ENCODE measurements at regions not wholly inside any gene's neighbourhood (a gene's known extent, or its start where the extent isn't known, plus 50 kb on each side); places are given as distances from the start of the nearest gene placed in this dataset.

GRCh38 chr2:195490319-195490718 is 166.7 kb upstream of the SLC39A10 start:
- no peak overlapping the region for H3K27ac ChIP-seq
- no peak for DNase-seq
- no peaks in the 10 kb centered on the region for H3K4me1 ChIP-seq
- TF ChIP-seq POLR2AphosphoS5 (IDR thresholded peaks at IDR 0.05) (no peak), POLR2A (IDR thresholded peaks at IDR 0.05) (no peak), EP300 (IDR thresholded peaks at IDR 0.05) (no peak), CTCF (IDR thresholded peaks at IDR 0.05) (no peak)
- H3K9me3 ChIP-seq = no peaks in the 10 kb centered on the region
- WGBS, 5 donors = 60 to 94% (median 88%) methylated on average over 2 of the region's 2 CpGs
- no peak overlapping the region for H3K4me3 ChIP-seq
- H3K36me3 ChIP-seq = no peaks in the 10 kb centered on the region
- intact Hi-C loops (cut with DNase I; ENCODE audit: low total_unique reads) = no loop called here
- no peaks in the 10 kb centered on the region for H3K27me3 ChIP-seq

- Histone ChIP-seq H3K27me3 (no peaks in the 10 kb centered on the region), H3K9me3 (no peaks in the 10 kb centered on the region), H3K4me1 (no peaks in the 10 kb centered on the region), H3K4me3 (no peak overlapping the region), H3K27ac (no peak overlapping the region), H3K36me3 (no peaks in the 10 kb centered on the region)
- TF ChIP-seq POLR2A (IDR thresholded peaks at IDR 0.05) (no peak), POLR2AphosphoS5 (IDR thresholded peaks at IDR 0.05) (no peak)
- no peak for DNase-seq
- intact Hi-C loops (cut with DNase I; ENCODE audit: low total_unique reads) = no loop called here
- WGBS, 5 donors = 75 to 93% (median 87%) methylated on average over 2 of the region's 2 CpGs
Observed at GRCh38 chr2:195489101-195489500, 167.9 kb upstream of the SLC39A10 start.

- Histone ChIP-seq H3K27ac (no peak overlapping the region), H3K4me3 (no peak overlapping the region), H3K9me3 (no peaks in the 10 kb centered on the region), H3K36me3 (no peaks in the 10 kb centered on the region), H3K4me1 (no peaks in the 10 kb centered on the region), H3K27me3 (no peaks in the 10 kb centered on the region)
- TF ChIP-seq CTCF (IDR thresholded peaks at IDR 0.05) (no peak), POLR2AphosphoS5 (IDR thresholded peaks at IDR 0.05) (no peak), EP300 (IDR thresholded peaks at IDR 0.05) (no peak), POLR2A (IDR thresholded peaks at IDR 0.05) (no peak)
- no peak for DNase-seq
- intact Hi-C loops (cut with DNase I; ENCODE audit: low total_unique reads) = no loop called here
Observed at GRCh38 chr2:195488567-195488966, 168.5 kb upstream of the SLC39A10 start.

- TF ChIP-seq CTCF (IDR thresholded peaks at IDR 0.05) = no peak
- no peak for TF ChIP-seq POLR2A (IDR thresholded peaks at IDR 0.05)
- no peak for TF ChIP-seq EP300 (IDR thresholded peaks at IDR 0.05)
- no peak for TF ChIP-seq POLR2AphosphoS5 (IDR thresholded peaks at IDR 0.05)
- no peaks in the 10 kb centered on the region for H3K4me1 ChIP-seq
- H3K27ac ChIP-seq = no peak overlapping the region
- H3K27me3 ChIP-seq = no peaks in the 10 kb centered on the region
- no peaks in the 10 kb centered on the region for H3K36me3 ChIP-seq
- 50 to 69% (median 56%) methylated on average over 1 of the region's 1 CpG for WGBS, 5 donors
- no peak overlapping the region for H3K4me3 ChIP-seq
- no peaks in the 10 kb centered on the region for H3K9me3 ChIP-seq
- intact Hi-C loops (cut with DNase I; ENCODE audit: low total_unique reads) = no loop called here
- DNase-seq = peak in 1 of 2 donors; percentile 31
Observed at GRCh38 chr2:195486987-195487644, 169.9 kb upstream of the SLC39A10 start.

- H3K27me3 ChIP-seq = no peaks in the 10 kb centered on the region
- no peak for TF ChIP-seq POLR2A (IDR thresholded peaks at IDR 0.05)
- TF ChIP-seq EP300 (IDR thresholded peaks at IDR 0.05) = no peak
- TF ChIP-seq POLR2AphosphoS5 (IDR thresholded peaks at IDR 0.05) = no peak
- no peak for TF ChIP-seq CTCF (IDR thresholded peaks at IDR 0.05)
- DNase-seq = no peak
- no peak overlapping the region for H3K4me3 ChIP-seq
- H3K4me1 ChIP-seq = no peaks in the 10 kb centered on the region
- WGBS, 5 donors = 62 to 81% (median 71%) methylated on average over 2 of the region's 2 CpGs
- H3K9me3 ChIP-seq = no peaks in the 10 kb centered on the region
- H3K27ac ChIP-seq = no peak overlapping the region
- intact Hi-C loops (cut with DNase I; ENCODE audit: low total_unique reads) = no loop called here
- H3K36me3 ChIP-seq = no peaks in the 10 kb centered on the region
Observed at GRCh38 chr2:195486520-195486919, 170.5 kb upstream of the SLC39A10 start.

Measured in stomach (tissue), 8 donors.